Progenitor cell of endocrine pancreas (in vitro differentiated cells): ENCODE measurements at regions not wholly inside any gene's neighbourhood (a gene's known extent, or its start where the extent isn't known, plus 50 kb on each side); places are given as distances from the start of the nearest gene placed in this dataset.

Experiments
- DNase-seq: peaks from one replicate; pipeline ENCODE4 v3.0.0; 2021; ENCODE audit warnings: low spot score; ENCODE audit not compliant: unreplicated experiment
- H3K27ac Mint-ChIP-seq: 2 replicates; pipeline ENCODE4 v1.8.0; 2021; ENCODE audit warnings: mild to moderate bottlenecking, moderate library complexity, mixed read lengths
- H3K27me3 Mint-ChIP-seq: 2 replicates; pipeline ENCODE4 v1.8.0; 2021; ENCODE audit warnings: mixed read lengths
- H3K36me3 Mint-ChIP-seq: 2 replicates; pipeline ENCODE4 v1.8.0; 2022; ENCODE audit warnings: mixed read lengths; ENCODE audit not compliant: insufficient read depth
- H3K4me1 Mint-ChIP-seq: 2 replicates; pipeline ENCODE4 v1.8.0; 2021; ENCODE audit warnings: low read depth, mixed read lengths
- H3K4me3 Mint-ChIP-seq: 2 replicates; pipeline ENCODE4 v1.8.0; 2021; ENCODE audit warnings: low read depth, mild to moderate bottlenecking, moderate library complexity, mixed read lengths
- H3K9me3 Mint-ChIP-seq: 2 replicates; pipeline ENCODE4 v1.8.0; 2021; ENCODE audit warnings: low read depth, mixed read lengths
- TF ChIP-seq, protein P1 (sequence below): fragments of 200-600 bp; sonication (generic); IDR thresholded peaks from one replicate; pipeline ENCODE4 v1.5.0; 2021; ENCODE audit warnings: antibody characterized with exemption, mild to moderate bottlenecking; ENCODE audit not compliant: unreplicated experiment

DNA sequence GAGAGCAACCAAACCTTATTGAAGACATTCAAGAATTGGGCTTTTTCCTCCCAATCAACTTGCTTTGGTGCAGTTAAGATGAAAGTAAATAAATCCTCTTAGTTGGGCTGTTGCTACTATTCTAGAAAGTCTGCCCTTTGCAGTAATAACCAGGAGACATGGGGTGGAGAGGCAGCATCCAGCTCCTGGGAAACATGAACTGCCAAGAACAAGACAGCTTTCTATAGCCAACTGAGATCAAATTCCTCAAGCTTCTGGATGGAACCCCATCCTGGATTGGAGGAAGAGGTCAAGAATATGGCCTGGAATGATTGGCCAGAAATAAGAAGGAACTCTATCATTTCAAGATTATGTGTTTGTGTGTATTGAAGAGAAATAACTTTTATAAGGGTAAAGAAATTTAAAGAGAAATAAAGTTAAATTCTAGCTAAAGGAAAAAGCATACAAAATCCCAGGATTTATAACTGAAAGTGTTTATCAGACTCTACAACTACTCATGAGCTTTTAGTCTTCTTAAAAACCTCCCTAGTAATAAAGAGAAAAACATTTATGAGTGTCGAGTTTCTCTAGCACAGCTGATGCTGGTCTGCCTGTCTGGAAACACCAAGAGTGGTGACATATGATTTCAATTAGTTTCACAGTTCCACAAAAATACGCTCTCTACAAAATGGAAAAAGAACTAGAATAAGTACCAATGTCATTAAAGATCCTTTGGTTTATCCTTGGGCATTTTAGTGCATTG is 70.1 kb upstream of the COL1A2 start:
- DNase-seq, result no peak
- Mint-ChIP-seq H3K9me3 (peaks cover 11% of the 10 kb centered on the region), H3K36me3 (peaks cover 4% of the 10 kb centered on the region), H3K27me3 (no peaks in the 10 kb centered on the region), H3K4me1 (no peaks in the 10 kb centered on the region), H3K4me3 (no peak overlapping the region), H3K27ac (no peak overlapping the region)
- TF ChIP-seq, protein P1, sequence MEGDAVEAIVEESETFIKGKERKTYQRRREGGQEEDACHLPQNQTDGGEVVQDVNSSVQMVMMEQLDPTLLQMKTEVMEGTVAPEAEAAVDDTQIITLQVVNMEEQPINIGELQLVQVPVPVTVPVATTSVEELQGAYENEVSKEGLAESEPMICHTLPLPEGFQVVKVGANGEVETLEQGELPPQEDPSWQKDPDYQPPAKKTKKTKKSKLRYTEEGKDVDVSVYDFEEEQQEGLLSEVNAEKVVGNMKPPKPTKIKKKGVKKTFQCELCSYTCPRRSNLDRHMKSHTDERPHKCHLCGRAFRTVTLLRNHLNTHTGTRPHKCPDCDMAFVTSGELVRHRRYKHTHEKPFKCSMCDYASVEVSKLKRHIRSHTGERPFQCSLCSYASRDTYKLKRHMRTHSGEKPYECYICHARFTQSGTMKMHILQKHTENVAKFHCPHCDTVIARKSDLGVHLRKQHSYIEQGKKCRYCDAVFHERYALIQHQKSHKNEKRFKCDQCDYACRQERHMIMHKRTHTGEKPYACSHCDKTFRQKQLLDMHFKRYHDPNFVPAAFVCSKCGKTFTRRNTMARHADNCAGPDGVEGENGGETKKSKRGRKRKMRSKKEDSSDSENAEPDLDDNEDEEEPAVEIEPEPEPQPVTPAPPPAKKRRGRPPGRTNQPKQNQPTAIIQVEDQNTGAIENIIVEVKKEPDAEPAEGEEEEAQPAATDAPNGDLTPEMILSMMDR, result no peak

GRCh38 chr7:94325122-94325475 is 69.6 kb upstream of the COL1A2 start:
- TF ChIP-seq, protein P1, result no peak

GRCh38 chr7:94330269-94331020 is 64.2 kb upstream of the COL1A2 start:
- H3K27me3 Mint-ChIP-seq, result no peaks in the 10 kb centered on the region
- no peak overlapping the region for H3K27ac Mint-ChIP-seq
- H3K4me1 Mint-ChIP-seq, result no peaks in the 10 kb centered on the region
- H3K36me3 Mint-ChIP-seq, result no peaks in the 10 kb centered on the region
- TF ChIP-seq, protein P1, result no peak
- no peak overlapping the region for H3K4me3 Mint-ChIP-seq
- no peak for DNase-seq
- H3K9me3 Mint-ChIP-seq, result no peaks in the 10 kb centered on the region

More at GRCh38 chr7:94325122-94325475, 69.6 kb upstream of the COL1A2 start:
- H3K27ac Mint-ChIP-seq, result no peak overlapping the region
- H3K4me1 Mint-ChIP-seq, result no peaks in the 10 kb centered on the region
- H3K36me3 Mint-ChIP-seq, result peaks cover 4% of the 10 kb centered on the region
- H3K27me3 Mint-ChIP-seq, result no peaks in the 10 kb centered on the region
- DNase-seq, result no peak
- no peak overlapping the region for H3K4me3 Mint-ChIP-seq
- H3K9me3 Mint-ChIP-seq, result peaks cover 11% of the 10 kb centered on the region

GRCh38 chr7:94332571-94332970 is 62.1 kb upstream of the COL1A2 start:
- Mint-ChIP-seq H3K27me3 (peaks cover 5% of the 10 kb centered on the region), H3K4me3 (no peak overlapping the region), H3K9me3 (no peaks in the 10 kb centered on the region), H3K36me3 (no peaks in the 10 kb centered on the region), H3K4me1 (no peaks in the 10 kb centered on the region), H3K27ac (no peak overlapping the region)
- no peak for DNase-seq
- TF ChIP-seq, protein P1, result no peak

GRCh38 chr7:94333810-94334209 is 60.9 kb upstream of the COL1A2 start:
- TF ChIP-seq, protein P1, result no peak
- Mint-ChIP-seq H3K4me3 (no peak overlapping the region), H3K27ac (no peak overlapping the region), H3K4me1 (no peaks in the 10 kb centered on the region), H3K9me3 (no peaks in the 10 kb centered on the region), H3K36me3 (no peaks in the 10 kb centered on the region), H3K27me3 (peaks cover 5% of the 10 kb centered on the region)
- no peak for DNase-seq
